TTC549 (cell line): ENCODE measurements at regions not wholly inside any gene's neighbourhood (a gene's known extent, or its start where the extent isn't known, plus 50 kb on each side); places are given as distances from the start of the nearest gene placed in this dataset.

Experiments used
- FAIRE-seq: peaks from 2 replicates; lab custom pipeline; 2012; peaks lifted over from hg19 to GRCh38; lab: Jason Lieb, UNC

DNA sequence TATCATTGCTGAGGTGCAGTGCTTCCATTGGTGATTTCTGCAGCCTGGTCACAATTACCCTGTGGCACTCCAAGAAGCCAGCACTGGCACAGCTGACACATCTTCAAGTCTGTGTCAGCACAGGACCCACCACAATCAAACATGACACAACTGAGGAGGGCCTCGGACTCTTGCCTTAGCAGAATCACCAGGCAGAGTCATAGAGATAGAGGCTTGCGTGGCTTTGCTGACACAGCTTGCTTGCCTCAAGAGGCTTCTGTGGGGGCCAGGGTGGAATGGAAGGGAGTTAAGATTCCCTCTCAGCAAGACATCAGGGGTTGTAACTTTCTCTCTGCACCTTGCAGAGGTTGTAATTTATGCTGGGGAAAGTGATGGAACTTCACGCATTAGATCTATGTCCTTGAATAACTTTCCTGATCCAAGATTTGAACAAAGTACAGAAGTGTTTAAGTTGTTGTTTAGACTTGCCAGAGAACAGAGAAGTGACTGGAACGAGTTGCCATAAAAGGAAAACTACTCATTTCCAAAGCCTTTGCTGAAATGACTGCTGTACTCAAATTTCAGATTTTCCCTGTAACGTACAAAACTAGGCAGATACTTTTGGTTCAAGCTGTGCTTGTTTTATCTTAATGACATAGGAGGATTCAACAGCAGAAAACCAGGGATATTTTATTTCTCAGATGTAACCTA lies 170.7 kb downstream of the DIPK2A start:
- FAIRE-seq = no peak

DNA sequence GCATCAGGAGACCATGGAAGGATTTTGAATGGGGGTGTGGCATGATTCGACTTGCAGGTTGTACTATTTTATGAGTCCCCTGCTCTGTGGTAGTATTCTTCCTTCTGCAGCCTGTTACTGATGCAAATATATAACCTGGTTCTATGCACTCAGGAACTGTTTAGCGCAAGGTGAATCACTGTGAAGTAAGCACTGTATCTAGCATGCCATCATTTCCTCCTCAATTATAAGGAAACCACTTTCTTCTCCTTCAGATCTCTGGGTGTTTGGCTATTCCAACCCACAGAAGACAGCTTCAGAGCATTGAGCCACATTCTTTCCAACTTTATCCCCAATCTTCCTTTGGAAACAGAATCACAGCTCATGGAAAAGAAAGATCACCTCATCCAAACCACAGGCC lies 176.7 kb downstream of the DIPK2A start:
- no peak for FAIRE-seq

DNA sequence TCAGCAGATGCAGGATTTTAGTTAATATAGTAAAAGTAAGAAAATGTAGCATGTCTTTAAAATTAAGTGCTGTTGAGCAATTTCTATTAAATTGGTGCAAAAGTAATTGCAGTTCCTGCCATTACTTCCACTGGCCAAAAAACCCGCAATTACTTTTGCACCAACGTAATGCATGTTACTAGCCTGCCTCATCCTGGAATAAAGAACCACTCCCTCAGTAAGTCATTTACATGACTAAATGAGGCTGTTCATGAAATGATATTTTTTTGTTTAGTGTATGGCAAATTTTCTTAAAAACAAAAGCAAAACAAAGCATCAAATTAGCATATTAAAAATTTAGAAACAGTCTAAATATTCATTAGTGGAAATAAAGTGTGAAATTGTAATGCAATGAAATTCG lies 180.4 kb downstream of the DIPK2A start:
- FAIRE-seq = no peak

DNA sequence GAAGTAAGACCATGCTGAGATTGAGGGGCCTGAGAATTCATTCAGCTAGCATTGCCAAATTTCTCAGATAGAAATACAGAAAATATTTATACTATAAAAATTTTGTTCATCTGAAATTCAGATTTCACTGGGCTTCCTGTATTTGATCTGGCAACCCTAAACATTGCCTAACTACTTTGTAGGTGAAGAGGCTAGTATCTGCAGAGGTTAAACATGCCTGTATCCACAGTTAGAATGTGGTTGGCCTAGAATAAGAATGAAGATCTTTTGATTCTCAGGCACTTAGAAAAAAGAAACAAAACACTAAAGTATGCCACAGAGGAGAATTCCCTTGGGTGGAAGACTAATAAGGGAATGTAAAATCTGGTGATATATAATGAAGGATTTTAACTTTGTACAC lies 189.0 kb downstream of the DIPK2A start:
- FAIRE-seq = no peak

DNA sequence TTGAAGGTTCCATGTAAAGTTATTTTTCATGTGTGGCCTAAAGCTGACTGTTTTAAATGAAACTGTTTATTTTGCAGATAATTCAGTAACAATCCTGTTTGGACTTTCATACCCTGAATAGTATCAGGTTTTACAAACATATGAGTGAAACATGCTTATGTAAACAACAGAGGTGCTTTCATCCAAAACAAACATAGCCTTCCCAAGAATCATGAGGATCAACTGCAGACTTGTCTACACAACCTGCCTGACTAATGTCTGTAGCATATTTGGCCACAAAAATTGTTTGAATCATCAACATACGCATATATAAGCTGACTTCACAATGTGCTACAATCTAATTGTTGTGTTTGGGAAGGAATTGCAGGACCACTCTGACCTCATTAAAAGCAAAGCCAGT lies 190.4 kb downstream of the DIPK2A start:
- no peak for FAIRE-seq

DNA sequence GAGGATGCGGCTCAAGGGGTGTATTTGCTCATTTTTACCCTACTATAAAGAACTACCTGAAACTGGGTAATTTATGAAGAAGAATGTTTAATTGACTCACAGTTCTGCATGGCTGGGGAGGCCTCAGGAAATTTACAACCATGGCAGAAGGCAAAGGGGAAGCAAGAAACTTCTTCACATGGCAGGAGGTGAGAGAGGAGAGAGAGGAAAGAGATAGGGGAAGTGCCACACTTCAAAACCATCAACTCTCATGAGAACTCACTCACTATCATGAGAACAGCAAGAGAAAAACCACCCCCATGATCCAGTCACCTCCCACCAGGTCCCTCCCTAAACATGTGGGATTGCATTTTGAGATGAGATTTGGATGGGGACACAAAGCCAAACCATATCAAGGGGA lies 192.7 kb downstream of the DIPK2A start:
- no peak for FAIRE-seq

DNA sequence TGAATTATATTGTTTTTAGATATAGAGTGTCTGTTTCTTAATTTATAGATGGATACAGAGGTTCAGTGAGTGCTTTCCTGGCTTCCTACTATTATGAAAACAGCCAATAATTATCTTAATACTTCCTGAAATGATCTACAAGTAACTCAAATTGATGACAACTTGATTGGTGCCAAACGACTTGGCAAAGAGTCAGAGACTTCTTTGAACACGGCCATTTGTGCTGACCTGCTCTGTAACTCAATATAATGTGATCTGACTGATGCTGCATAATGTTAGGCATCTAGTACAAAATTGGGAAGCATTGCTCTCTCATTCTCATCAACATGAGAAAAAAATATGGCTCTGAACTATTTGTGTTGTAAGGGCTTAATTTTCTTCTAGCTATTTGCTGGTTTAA lies 193.9 kb downstream of the DIPK2A start:
- no peak for FAIRE-seq

DNA sequence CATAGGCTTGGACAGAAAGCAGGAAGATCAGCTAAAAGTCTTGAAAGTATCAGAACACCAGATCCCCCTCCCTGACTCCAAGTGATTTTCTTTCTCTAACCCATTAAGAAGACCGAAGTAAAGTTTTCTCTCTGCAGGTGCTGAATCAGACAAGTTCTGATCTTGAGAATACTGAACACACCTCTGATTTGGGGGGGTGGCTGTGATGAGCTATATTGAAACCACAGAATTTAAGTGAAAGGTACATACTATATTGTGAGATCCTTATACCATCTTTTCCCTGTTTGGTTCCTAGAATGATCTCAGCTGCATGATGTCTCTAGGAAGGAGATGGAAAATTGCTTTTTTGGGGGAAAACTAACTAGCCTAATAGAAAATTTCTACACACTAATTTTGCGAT lies 196.0 kb downstream of the DIPK2A start:
- FAIRE-seq = no peak

DNA sequence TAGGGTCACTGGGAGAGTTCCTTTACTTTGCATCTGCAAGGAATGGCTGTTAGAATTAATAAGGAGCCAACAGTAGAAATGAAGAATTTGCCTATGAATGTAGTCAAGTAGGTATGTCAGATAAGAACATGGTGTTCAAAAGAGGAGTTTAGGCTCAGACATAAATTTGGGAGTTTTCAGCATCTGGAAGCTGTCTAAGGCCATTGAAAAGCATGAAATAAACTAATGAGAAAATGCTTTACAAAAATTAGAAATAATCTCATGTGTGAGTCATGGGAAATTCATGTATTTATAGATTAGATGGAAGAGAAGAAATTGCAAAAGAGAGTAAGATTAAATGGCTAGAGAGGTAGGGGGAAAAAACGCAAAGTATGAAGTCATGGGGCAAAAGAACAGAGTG lies 201.9 kb downstream of the DIPK2A start:
- FAIRE-seq = no peak

DNA sequence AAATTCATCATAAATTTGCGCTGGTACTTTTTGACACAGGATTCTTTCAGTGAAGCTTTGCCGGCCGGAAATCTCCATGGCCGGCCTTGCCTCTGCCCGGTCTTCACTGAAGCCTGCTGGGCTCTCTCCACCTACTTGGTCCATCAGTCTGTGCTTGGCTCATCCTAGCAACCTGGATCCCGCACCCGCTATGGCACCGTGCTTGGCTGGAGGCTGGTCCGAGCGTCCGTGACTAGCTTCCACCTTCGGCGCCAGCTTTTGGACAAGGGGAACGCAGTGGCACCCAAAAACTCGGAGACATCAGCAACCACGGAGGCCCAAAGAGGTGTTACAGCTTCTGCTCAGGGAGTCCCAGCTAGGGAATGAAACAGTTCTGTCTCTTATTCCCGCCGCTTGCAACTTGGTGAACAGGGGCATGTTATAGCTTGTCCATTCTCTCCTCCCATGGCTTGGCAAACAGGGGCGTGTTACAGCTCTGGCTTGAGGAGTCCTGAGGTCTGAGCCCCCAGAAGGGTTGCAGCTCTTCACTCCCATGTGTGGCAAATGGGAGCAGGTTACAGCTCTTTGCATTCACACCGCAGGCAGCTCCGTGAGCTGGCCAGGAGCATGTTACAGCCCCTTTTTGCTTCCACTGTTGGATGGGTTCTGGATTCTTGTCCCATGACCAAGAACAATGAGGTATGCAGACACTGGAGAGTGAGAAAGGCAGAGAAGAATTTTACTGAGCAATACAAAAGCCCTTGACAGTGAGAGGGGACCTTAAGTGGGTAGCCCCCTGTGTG lies 204.2 kb downstream of the DIPK2A start:
- no peak for FAIRE-seq

DNA sequence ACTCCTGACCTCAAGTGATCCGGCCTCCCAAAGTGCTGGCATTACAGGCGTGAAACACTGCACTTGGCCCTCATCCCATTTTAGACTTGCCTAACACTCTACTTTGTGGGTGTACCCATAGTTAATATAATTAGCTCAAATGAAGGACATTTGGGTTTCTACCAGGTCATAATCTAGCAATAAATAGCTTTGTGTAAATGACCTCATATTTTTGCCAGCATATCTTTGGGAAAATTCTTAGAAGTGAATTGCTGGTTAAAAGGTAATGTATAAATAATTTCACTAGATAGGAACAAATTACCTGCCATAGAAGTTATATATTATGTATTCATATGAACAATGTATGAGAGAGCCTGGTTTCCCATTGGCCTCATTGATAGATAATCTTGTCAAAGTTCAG lies 206.0 kb downstream of the DIPK2A start:
- no peak for FAIRE-seq

DNA sequence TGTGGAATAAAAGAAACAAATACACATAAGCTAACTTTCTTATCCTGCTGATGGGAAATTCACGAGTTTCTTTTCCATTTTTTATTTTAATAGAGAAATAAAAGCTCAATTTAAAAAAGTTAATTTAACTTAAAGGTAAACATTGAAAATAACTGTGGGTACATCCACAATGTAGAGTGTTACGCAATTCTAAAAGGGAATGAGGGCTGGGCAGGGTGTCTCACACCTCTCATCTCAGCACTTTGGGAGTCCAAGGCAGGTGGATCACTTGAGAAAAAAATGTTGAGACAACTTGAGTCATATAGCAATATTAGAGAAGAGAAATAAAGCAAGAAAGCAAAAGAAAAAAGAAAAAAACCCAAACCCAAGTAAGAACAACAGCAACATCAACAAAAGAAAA lies 207.0 kb downstream of the DIPK2A start:
- FAIRE-seq = no peak

DNA sequence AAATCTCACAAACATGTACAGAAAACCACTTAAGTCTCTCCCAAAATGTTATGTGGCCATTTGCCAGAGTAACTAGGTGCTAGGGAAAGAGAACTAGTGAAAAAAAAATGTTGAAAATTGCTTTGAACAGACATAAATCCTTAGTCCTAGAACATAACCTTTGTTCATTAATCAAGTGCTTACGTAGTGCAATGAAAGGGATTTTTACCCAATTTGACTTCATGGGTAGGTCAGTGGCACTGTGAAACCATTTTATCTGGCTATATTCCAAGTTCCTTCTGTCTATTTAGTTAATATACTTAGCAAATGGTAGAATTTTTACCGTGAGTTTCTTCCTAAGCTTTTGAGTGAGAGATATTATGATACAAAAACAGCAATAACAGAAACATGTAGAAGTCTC lies 209.4 kb downstream of the DIPK2A start:
- no peak for FAIRE-seq

DNA sequence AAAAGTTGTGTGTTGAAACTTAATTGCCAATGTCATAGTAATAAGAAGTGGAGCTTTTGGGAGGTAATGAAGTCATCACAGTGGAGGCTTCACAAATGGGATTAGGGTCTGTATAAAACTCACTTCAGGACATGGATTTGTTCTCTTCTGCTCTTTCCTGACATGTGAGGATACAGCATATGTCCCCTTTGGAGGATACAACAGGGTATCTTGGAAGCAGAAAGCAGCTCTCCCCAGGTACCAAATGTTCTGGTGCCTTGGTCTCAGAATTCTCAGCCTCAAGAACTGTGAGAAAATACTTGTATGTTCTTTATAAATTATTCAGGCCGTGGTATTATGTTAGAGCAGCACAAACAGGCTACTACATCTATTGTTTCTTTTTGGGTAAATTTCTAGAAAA lies 210.9 kb downstream of the DIPK2A start:
- FAIRE-seq = no peak

DNA sequence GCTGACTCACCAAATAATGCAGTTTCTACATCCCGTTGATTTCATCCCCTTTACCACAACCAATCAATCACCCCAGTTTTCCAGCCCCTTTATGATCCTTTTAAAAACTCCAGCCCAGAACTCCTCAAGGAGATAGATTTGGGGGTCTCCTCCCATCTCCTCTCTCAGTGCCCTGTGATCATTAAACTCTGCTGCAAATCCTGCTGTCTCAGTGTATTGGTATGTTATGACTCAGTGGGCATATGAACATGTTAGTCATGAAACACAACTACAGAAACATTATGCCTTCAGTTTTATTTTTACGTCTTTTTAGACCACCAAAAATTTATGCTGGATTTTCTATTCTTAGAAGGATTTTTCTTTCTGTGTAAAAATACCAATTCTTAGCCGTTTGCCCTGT lies 213.7 kb downstream of the DIPK2A start:
- FAIRE-seq = no peak

DNA sequence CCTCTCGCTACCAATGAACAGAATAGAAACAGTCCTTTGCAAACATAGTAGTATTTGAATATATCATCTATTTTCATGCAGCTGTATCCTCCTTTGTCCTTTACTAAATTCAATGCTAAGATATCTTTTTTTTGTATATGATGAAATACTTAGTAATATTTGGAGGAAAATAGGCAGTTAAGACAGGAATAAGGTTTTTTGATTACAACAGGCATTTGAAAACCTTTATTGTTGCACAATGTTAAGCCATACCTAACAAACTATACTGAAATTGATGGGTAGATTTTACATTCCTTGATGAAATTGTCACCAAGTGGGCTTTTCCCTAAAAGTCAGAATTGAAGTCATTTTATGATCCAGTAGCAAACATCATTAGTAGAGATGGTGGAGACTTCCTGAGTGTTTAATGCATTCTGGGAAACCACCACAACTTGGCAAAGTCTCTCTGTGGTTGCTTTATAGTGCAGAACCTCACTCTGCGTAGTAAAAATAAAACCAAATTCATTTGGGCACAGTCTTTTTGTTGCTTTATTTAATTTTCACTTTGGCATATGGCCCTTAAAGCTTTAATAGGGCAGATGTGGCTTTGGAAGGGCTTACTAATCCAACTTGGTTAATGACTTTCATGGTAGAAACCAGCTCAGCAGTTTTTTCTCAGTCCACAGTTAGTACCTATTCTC lies 216.0 kb downstream of the DIPK2A start:
- FAIRE-seq = no peak

DNA sequence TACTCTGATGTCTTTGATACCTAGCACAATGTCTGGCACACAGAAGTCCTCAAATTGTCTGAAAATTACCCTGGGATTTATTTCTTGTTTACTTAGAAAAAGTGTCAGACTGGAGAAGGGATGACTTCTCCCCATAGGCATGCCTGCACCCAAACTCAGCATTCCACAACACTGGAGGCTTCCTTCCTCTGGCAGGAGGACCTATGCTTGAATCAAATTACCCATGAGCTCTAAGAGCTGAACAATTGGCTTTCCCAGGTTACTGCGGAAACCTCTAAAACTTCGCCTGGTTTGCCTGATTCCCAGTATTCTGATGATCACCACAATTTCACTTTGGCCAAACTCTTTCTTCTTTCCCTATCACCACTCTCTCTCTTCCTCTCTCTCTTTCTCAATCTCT lies 217.4 kb downstream of the DIPK2A start:
- no peak for FAIRE-seq

DNA sequence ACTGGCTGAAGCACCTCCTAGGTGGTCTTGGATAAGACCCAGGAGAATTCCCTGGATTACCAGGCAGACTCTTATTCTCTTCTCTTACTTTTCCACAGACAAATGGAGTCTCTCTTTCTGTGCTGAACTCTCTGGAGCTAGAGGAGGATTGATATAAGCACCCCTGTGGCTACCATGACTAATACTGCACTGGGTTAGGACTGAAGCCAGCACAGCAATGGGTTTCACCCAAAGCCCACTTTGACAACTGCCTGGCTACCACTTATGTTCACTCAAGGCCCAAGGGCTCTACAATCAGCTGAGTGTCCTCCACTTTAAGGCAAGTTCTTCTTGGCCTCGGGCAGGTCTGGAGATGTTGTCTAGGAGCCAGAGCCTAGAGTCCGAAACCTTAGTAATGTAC lies 225.5 kb downstream of the DIPK2A start:
- FAIRE-seq = no peak

DNA sequence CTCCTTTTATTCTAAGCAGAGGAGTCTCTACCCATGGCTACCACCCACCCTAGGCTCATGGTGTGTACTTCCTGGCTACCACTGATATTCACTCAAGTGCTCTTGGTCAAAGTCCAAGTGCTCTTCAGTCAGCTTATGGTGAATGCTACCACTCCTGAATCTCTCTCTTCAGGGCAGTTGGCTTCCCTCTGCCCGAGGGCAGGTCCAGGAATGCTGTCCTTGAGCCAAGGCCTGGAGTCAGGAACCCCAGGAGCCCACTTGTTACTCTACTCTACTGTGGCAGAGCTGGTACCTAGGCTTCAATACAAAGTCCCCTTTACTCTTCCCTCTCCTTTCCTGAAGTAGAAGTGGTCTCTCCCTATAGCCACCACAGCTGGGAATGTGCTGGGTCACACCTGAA lies 226.0 kb downstream of the DIPK2A start:
- no peak for FAIRE-seq

DNA sequence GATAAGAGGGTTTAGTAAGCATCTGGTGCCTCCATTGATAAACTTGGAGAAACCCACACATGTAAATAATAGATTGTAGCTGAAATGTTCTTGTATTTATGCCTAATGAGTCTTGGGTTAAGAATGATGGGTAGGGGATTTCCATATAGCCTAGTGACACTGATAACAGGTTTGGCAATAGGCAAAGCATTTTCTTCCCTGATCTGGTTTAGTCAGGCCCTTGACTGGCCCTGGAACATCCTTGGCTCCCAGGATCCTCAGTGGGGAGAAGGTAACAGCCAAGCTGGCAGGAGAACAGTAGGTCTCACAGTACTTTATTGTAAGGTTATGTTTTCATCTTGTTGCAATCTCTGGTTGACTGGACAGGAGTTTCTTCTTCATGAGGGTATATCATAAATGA lies 228.4 kb downstream of the DIPK2A start:
- FAIRE-seq = no peak

DNA sequence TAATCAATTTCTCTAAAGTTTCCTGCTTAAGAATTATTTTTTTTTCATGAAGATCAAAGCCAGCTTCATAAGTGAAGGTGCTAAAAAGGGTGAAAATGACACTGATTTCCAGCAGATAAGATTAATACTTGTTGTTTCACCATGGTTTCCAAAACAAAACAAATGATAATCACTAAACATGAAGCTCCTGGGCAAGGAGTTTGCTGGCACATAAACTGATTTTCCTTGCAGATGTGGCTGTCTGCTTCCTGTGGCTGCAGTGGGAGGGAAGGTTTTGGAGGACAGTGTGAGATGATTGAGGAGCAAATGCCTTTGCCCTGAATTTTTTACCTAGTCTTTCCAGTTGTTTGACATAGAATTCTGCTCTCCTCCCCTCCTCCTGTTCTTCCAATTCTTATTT lies 228.8 kb downstream of the DIPK2A start:
- no peak for FAIRE-seq

DNA sequence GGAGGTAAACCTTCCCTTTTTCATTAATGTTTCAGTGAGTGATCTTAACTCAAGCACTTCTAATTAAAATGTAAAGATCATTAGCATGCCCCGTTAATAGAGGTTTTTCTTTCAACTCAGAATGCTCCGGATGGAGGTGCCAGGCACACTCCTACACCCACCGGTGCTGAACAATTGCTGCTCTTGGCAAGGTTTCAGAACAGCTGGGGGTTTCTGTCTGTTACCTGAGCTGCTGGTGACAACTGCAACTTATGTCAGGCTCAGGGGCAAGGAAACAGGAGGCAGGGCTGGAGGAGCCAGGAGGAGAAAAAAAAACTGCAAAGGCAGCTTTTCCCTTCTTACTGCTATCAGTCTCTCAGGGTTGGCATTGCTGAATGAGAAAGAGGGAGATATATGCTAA lies 250.1 kb downstream of the DIPK2A start:
- FAIRE-seq = no peak

DNA sequence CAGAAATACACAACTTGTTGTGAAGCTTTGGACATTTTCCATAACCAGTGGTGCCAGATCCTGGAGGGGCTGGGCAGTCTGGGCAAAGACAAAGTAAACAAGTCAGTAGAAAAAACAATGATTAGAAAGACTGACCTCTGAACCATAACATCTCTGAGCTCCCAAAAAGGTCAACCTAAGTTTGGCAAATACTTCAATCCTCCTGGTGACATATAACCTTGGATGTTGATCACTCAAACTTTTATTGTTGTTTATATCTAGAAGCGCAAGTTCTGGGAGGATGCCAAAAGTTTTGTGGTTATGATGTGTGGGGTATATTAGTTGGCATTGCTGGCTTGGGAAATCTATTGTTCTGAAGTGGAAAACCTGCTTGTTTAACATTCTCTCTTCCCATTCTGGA lies 257.7 kb downstream of the DIPK2A start:
- FAIRE-seq = no peak

DNA sequence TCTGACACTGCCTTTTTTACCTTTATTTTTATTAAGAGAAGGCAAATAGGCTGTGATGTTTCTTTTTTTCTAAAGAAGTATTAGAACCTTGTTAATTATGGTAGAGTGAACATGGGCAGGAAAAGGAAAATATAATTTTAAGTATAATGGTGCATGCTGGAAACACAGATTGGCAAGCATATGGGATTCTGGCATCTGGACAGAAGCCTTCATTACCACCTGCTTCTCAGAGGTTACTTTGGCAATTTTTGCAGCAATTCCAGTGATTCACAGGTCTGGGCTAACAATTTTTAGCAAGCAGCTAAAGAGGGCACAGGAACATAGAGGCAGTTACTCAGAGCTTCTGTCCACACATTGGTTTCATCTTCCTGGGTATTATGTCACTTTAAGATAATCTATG lies 258.3 kb downstream of the DIPK2A start:
- no peak for FAIRE-seq
